Gastroesophageal sphincter (tissue), 4 donors: ENCODE measurements at regions not wholly inside any gene's neighbourhood (a gene's known extent, or its start where the extent isn't known, plus 50 kb on each side); places are given as distances from the start of the nearest gene placed in this dataset.

Experiments used
- ATAC-seq: fragments of 150-250 bp; one replicate; pipeline ENCODE4 v1.9.1; 2016; ENCODE audit warnings: mild to moderate bottlenecking, moderate library complexity
- H3K27ac ChIP-seq, 4 donors: fragments of 200-600 bp; sonication (generic) in 3 of 4; 1 replicate in 3 of 4; 2 replicates in 1 of 4; pipeline ENCODE4 v1.5.1; 2016 to 2019
- H3K27me3 ChIP-seq: fragments of 200-600 bp; sonication (generic); one replicate; pipeline ENCODE4 v1.5.1; 2019
- H3K36me3 ChIP-seq, 2 donors: fragments of 200-600 bp; sonication (generic); one replicate each; pipeline ENCODE4 v1.5.1; 2019; ENCODE audit warnings: control low read depth in 1 of 2
- H3K4me1 ChIP-seq, 3 donors: fragments of 200-600 bp; sonication (generic); 1 replicate in 2 of 3; 2 replicates in 1 of 3; pipeline ENCODE4 v1.5.1; 2016 to 2019; ENCODE audit warnings: control low read depth in 2 of 3
- H3K4me3 ChIP-seq, 2 donors: fragments of 200-600 bp; sonication (generic); one replicate each; pipeline ENCODE4 v1.5.1; 2019; ENCODE audit warnings: mild to moderate bottlenecking in 1 of 2, moderate library complexity in 1 of 2
- H3K9me3 ChIP-seq, 3 donors: fragments of 200-600 bp; sonication (generic); one replicate each; pipeline ENCODE4 v1.5.1; 2017 to 2019; ENCODE audit warnings: control low read depth in 2 of 3
- EP300 ChIP-seq: sonication (generic); formaldehyde crosslinking; IDR thresholded peaks from one replicate; pipeline ENCODE4 v1.6.1; 2017; ENCODE audit warnings: antibody characterized with exemption, mild to moderate bottlenecking
- POLR2A ChIP-seq, 2 donors: fragments of 450-650 bp; IDR thresholded peaks; one replicate each; pipeline ENCODE4 v1.6.1; 2017; ENCODE audit warnings: antibody characterized with exemption in 2 of 2, mild to moderate bottlenecking in 2 of 2, moderate library complexity in 1 of 2
- POLR2AphosphoS5 ChIP-seq: sonication (generic); formaldehyde crosslinking; IDR thresholded peaks from one replicate; pipeline ENCODE4 v1.6.1; 2017; ENCODE audit warnings: antibody characterized with exemption
- WGBS, 2 donors: methylation state at CpG; one replicate each; pipeline ENCODE4 v1.1.5; 2018; ENCODE audit warnings: low coverage in 1 of 2; 5-methylcytosine and 5-hydroxymethylcytosine counted together
- TF ChIP-seq, protein P1 (sequence below), 4 experiments: fragments of 200-600 bp in 2 of 4; fragments of 450-650 bp in 2 of 4; sonication (generic) in 1 of 4; IDR thresholded peaks; one replicate each; pipeline ENCODE4 v1.5.1; 2017 to 2019; ENCODE audit warnings: antibody characterized with exemption in 4 of 4, mild to moderate bottlenecking in 2 of 4, moderate library complexity in 2 of 4

- WGBS, 2 donors = 45 to 69% methylated on average over 2 of the region's 2 CpGs
- Histone ChIP-seq H3K27me3 (no peaks in the 10 kb centered on the region), H3K36me3 (no peaks in the 10 kb centered on the region), H3K4me1 (no peaks in the 10 kb centered on the region), H3K9me3 (no peaks in the 10 kb centered on the region), H3K27ac (no peak overlapping the region), H3K4me3 (no peak overlapping the region)
- ATAC-seq = no peak
- TF ChIP-seq POLR2A (IDR thresholded peaks at IDR 0.05) = no peak
- TF ChIP-seq, protein P1, sequence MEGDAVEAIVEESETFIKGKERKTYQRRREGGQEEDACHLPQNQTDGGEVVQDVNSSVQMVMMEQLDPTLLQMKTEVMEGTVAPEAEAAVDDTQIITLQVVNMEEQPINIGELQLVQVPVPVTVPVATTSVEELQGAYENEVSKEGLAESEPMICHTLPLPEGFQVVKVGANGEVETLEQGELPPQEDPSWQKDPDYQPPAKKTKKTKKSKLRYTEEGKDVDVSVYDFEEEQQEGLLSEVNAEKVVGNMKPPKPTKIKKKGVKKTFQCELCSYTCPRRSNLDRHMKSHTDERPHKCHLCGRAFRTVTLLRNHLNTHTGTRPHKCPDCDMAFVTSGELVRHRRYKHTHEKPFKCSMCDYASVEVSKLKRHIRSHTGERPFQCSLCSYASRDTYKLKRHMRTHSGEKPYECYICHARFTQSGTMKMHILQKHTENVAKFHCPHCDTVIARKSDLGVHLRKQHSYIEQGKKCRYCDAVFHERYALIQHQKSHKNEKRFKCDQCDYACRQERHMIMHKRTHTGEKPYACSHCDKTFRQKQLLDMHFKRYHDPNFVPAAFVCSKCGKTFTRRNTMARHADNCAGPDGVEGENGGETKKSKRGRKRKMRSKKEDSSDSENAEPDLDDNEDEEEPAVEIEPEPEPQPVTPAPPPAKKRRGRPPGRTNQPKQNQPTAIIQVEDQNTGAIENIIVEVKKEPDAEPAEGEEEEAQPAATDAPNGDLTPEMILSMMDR (IDR thresholded peaks at IDR 0.05) = no peak
- TF ChIP-seq EP300 = no peak
- no peak for TF ChIP-seq POLR2AphosphoS5
Measured at GRCh38 chr12:17064834-17065233, 458.9 kb upstream of the LMO3 start.

DNA sequence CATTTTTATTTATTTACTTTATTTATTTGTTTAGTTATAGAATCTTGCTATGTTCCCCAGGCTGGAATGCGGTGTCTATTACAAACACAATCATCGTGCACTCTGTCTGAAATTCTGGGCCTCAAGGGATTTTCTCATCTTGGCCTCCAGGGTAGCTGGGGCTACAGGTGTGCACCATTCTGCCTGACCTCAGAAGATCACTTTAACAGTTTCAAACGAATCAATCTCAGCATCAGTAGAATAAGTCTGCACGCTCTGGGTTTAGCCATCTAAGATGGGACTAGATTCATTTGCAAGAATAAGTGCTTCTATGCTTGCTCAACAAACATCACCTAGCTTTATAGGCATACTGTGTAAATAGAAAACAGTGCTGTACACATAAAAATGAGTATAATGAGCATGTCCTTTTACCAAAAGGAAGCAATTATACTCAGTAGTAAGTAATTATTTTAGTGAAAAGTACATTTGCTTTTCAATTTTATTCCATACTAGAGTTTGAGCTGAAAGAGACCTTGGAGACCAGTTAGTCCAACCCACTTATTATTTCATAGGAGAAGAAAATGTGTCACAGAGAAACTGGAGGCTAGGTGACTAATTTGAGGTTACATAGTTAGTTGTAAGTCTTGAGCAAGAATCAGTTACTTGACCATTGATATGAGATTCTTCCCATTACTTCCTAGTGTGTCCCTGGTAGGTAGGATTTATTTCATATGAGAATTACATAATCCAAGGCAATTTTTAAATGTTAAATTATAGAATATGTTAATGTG is 456.5 kb upstream of the LMO3 start:
- no peak overlapping the region for H3K4me3 ChIP-seq
- no peaks in the 10 kb centered on the region for H3K9me3 ChIP-seq
- no peak overlapping the region for H3K27ac ChIP-seq
- WGBS, 2 donors = 78 to 84% methylated on average over 3 to 4 of the region's 4 CpGs
- H3K27me3 ChIP-seq = no peaks in the 10 kb centered on the region
- TF ChIP-seq, protein P1 (IDR thresholded peaks at IDR 0.05) = no peak
- TF ChIP-seq POLR2A (IDR thresholded peaks at IDR 0.05) (no peak), EP300 (no peak), POLR2AphosphoS5 (no peak)
- ATAC-seq = no peak
- H3K36me3 ChIP-seq = no peaks in the 10 kb centered on the region
- H3K4me1 ChIP-seq = no peaks in the 10 kb centered on the region

DNA sequence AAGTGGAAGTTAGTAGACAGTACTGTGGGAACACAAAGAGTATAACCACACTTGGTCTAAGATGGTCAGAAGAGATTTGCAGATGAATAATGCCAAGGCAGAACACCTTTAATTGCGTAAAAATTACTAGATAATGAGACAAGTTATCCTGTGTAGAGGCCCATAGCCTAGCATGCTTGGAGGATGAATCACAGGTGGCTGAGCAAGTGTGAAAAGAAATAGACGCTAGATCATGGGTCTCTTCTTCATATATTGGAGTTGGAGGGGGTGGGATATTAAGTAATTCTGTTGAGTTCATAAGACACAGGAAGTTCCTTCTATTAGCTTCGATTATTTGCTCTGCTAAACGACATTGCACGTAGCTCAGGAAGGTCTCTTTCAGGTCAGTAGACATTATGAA is 454.3 kb upstream of the LMO3 start:
- WGBS, 2 donors = 70 to 76% methylated on average over 4 to 5 of the region's 5 CpGs
- TF ChIP-seq POLR2AphosphoS5 (no peak), EP300 (no peak), POLR2A (IDR thresholded peaks at IDR 0.05) (no peak)
- TF ChIP-seq, protein P1 (IDR thresholded peaks at IDR 0.05) = no peak

GRCh38 chr12:17056546-17056945 is 450.6 kb upstream of the LMO3 start:
- 64 to 69% methylated on average over 2 of the region's 2 CpGs for WGBS, 2 donors
- no peaks in the 10 kb centered on the region for H3K27me3 ChIP-seq
- TF ChIP-seq EP300 (no peak), POLR2A (IDR thresholded peaks at IDR 0.05) (no peak), POLR2AphosphoS5 (no peak)
- TF ChIP-seq, protein P1 (IDR thresholded peaks at IDR 0.05) = no peak
- H3K4me3 ChIP-seq = no peak overlapping the region
- no peaks in the 10 kb centered on the region for H3K36me3 ChIP-seq
- no peaks in the 10 kb centered on the region for H3K4me1 ChIP-seq
- ATAC-seq = no peak
- no peaks in the 10 kb centered on the region for H3K9me3 ChIP-seq
- no peak overlapping the region for H3K27ac ChIP-seq

More for the DNA sequence above, 454.3 kb upstream of the LMO3 start:
- ATAC-seq = no peak
- H3K36me3 ChIP-seq = no peaks in the 10 kb centered on the region
- no peaks in the 10 kb centered on the region for H3K9me3 ChIP-seq
- no peaks in the 10 kb centered on the region for H3K27me3 ChIP-seq
- H3K4me3 ChIP-seq = no peak overlapping the region
- H3K4me1 ChIP-seq = no peaks in the 10 kb centered on the region
- H3K27ac ChIP-seq = no peak overlapping the region

GRCh38 chr12:17038923-17039322 is 433.0 kb upstream of the LMO3 start:
- Histone ChIP-seq H3K9me3 (no peaks in the 10 kb centered on the region), H3K27me3 (no peaks in the 10 kb centered on the region), H3K36me3 (no peaks in the 10 kb centered on the region), H3K4me3 (no peak overlapping the region), H3K4me1 (no peaks in the 10 kb centered on the region), H3K27ac (no peak overlapping the region)
- ATAC-seq = no peak
- TF ChIP-seq, protein P1 (IDR thresholded peaks at IDR 0.05) = no peak
- TF ChIP-seq POLR2A (IDR thresholded peaks at IDR 0.05) = no peak
- TF ChIP-seq POLR2AphosphoS5 = no peak
- no peak for TF ChIP-seq EP300
